Endodermal cell (in vitro differentiated cells): ENCODE measurements at regions not wholly inside any gene's neighbourhood (a gene's known extent, or its start where the extent isn't known, plus 50 kb on each side); places are given as distances from the start of the nearest gene placed in this dataset.

ENCODE experiments used
- DNase-seq: peaks from one replicate; pipeline ENCODE4 v3.0.0-alpha.2; 2017
- H3K27ac ChIP-seq: 2 replicates; pipeline ENCODE4 v1.5.1; 2013; ENCODE audit warnings: mild to moderate bottlenecking, low read depth, low read length, moderate library complexity
- H3K27me3 ChIP-seq: 2 replicates; pipeline ENCODE4 v1.6.1; 2013; ENCODE audit warnings: mild to moderate bottlenecking, low read length, moderate library complexity; ENCODE audit not compliant: insufficient read depth, control insufficient read depth, poor library complexity, severe bottlenecking
- H3K36me3 ChIP-seq: 2 replicates; pipeline ENCODE4 v1.7.0; 2013; ENCODE audit warnings: mild to moderate bottlenecking, low read length, moderate library complexity; ENCODE audit not compliant: control insufficient read depth, insufficient read depth
- H3K4me1 ChIP-seq: one replicate; pipeline ENCODE4 v1.7.0; 2013; ENCODE audit warnings: low read length; ENCODE audit not compliant: control insufficient read depth, insufficient read depth
- H3K4me3 ChIP-seq: 2 replicates; pipeline ENCODE4 v1.5.1; 2013; ENCODE audit warnings: mild to moderate bottlenecking, low read length, moderate library complexity
- H3K9ac ChIP-seq: 2 replicates; pipeline ENCODE4 v1.6.1; 2013; ENCODE audit warnings: mild to moderate bottlenecking, low read length, moderate library complexity; ENCODE audit not compliant: poor library complexity, severe bottlenecking; ENCODE audit errors: extremely low read depth
- H3K9me3 ChIP-seq: 2 replicates; pipeline ENCODE4 v1.6.1; 2013; ENCODE audit warnings: mild to moderate bottlenecking, low read length, moderate library complexity; ENCODE audit not compliant: control insufficient read depth
- H3K27ac Mint-ChIP-seq: 2 replicates; pipeline ENCODE4 v1.8.0; 2020; ENCODE audit warnings: mixed read lengths
- H3K27me3 Mint-ChIP-seq: 2 replicates; pipeline ENCODE4 v1.8.0; 2021; ENCODE audit warnings: mild to moderate bottlenecking, mixed read lengths; ENCODE audit not compliant: insufficient read depth
- H3K36me3 Mint-ChIP-seq: 2 replicates; pipeline ENCODE4 v1.8.0; 2020; ENCODE audit warnings: low read depth, mixed read lengths
- H3K4me1 Mint-ChIP-seq: 2 replicates; pipeline ENCODE4 v1.8.0; 2020; ENCODE audit warnings: mixed read lengths
- H3K4me3 Mint-ChIP-seq: 2 replicates; pipeline ENCODE4 v1.8.0; 2020; ENCODE audit warnings: mild to moderate bottlenecking, moderate library complexity, mixed read lengths
- H3K9me3 Mint-ChIP-seq: 2 replicates; pipeline ENCODE4 v1.8.0; 2020; ENCODE audit warnings: mild to moderate bottlenecking, mixed read lengths
- CTCF ChIP-seq: fragments of 200-600 bp; sonication (generic); conservative IDR thresholded peaks from 2 replicates; pipeline ENCODE4 v1.5.0; 2021; ENCODE audit warnings: antibody characterized with exemption, mild to moderate bottlenecking
- WGBS, 2 experiments: methylation state at CpG; one replicate each; pipeline versions ENCODE4 v1.1.5 to v1.1.7; 2013; ENCODE audit warnings: missing lambda C conversion rate in 2 of 2, mixed read lengths in 1 of 2; ENCODE audit not compliant: insufficient coverage in 1 of 2, insufficient read length in 1 of 2; 5-methylcytosine and 5-hydroxymethylcytosine counted together

- no peaks in the 10 kb centered on the region for H3K4me1 Mint-ChIP-seq
- H3K4me3 Mint-ChIP-seq, result no peak overlapping the region
- H3K4me1 ChIP-seq, result no peaks in the 10 kb centered on the region
Measured at GRCh38 chr7:136412952-136413351, 435.8 kb upstream of the MTPN start.

GRCh38 chr7:136405931-136406777 lies 429.0 kb upstream of the MTPN start:
- H3K36me3 ChIP-seq, result no peaks in the 10 kb centered on the region
- DNase-seq, result peak; percentile 81
- H3K27ac Mint-ChIP-seq, result peak overlapping the region; percentile 80
- no peak overlapping the region for H3K9ac ChIP-seq
- H3K4me3 Mint-ChIP-seq, result peak overlapping the region; percentile 39
- peaks cover 2% of the 10 kb centered on the region for H3K27me3 Mint-ChIP-seq
- WGBS, 2 experiments, result 38 to 44% methylated on average over 6 to 17 of the region's 17 CpGs
- H3K27ac ChIP-seq, result no peak overlapping the region
- H3K27me3 ChIP-seq, result no peaks in the 10 kb centered on the region
- peak; percentile 86 for TF ChIP-seq CTCF
- no peaks in the 10 kb centered on the region for H3K4me1 ChIP-seq
- H3K9me3 Mint-ChIP-seq, result no peaks in the 10 kb centered on the region
- H3K9me3 ChIP-seq, result no peaks in the 10 kb centered on the region
- H3K4me1 Mint-ChIP-seq, result peaks cover 10% of the 10 kb centered on the region
- no peak overlapping the region for H3K4me3 ChIP-seq
- H3K36me3 Mint-ChIP-seq, result no peaks in the 10 kb centered on the region

More at GRCh38 chr7:136412952-136413351, 435.8 kb upstream of the MTPN start:
- no peak for DNase-seq
- Histone ChIP-seq H3K27ac (no peak overlapping the region), H3K36me3 (no peaks in the 10 kb centered on the region), H3K4me3 (no peak overlapping the region), H3K9ac (no peak overlapping the region), H3K9me3 (no peaks in the 10 kb centered on the region), H3K27me3 (no peaks in the 10 kb centered on the region)
- 83 to 92% methylated on average over 2 to 3 of the region's 3 CpGs for WGBS, 2 experiments
- H3K27ac Mint-ChIP-seq, result no peak overlapping the region
- no peaks in the 10 kb centered on the region for H3K27me3 Mint-ChIP-seq
- TF ChIP-seq CTCF, result no peak
- H3K36me3 Mint-ChIP-seq, result no peaks in the 10 kb centered on the region
- peaks cover 4% of the 10 kb centered on the region for H3K9me3 Mint-ChIP-seq

DNA sequence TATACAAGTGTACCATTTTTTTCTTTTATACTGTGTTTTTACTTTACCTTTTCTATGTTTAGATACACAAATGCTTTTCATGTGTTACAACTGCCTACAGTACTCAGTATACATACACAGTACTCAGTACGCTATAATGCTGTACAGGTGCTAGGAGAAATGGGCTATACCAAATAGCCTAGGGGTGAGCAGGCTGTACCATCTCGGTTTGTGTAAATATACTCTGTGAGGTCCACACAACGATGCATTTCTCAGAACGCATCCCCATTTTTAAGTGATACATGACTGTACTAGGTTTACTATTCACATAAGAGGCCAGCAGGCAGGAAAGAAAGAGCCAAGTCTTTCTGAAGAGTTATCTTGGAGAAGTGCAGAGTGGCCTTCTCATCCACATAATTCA lies 426.4 kb upstream of the MTPN start:
- Histone ChIP-seq H3K4me3 (no peak overlapping the region), H3K27ac (no peak overlapping the region)
- no peaks in the 10 kb centered on the region for H3K36me3 Mint-ChIP-seq

More for the DNA sequence above, 426.4 kb upstream of the MTPN start:
- Mint-ChIP-seq H3K27me3 (peaks cover 16% of the 10 kb centered on the region), H3K4me1 (peaks cover 14% of the 10 kb centered on the region), H3K9me3 (no peaks in the 10 kb centered on the region), H3K27ac (no peak overlapping the region), H3K4me3 (no peak overlapping the region)
- no peak for TF ChIP-seq CTCF
- Histone ChIP-seq H3K27me3 (peaks cover 9% of the 10 kb centered on the region), H3K9me3 (no peaks in the 10 kb centered on the region), H3K4me1 (no peaks in the 10 kb centered on the region), H3K36me3 (no peaks in the 10 kb centered on the region), H3K9ac (no peak overlapping the region)
- DNase-seq, result no peak
- WGBS, 2 experiments, result 97 to 100% methylated on average over 1 to 4 of the region's 4 CpGs
